H1 (cell line): ENCODE measurements at regions not wholly inside any gene's neighbourhood (a gene's known extent, or its start where the extent isn't known, plus 50 kb on each side); places are given as distances from the start of the nearest gene placed in this dataset.

Experiments used
- CTCF ChIP-seq, 3 experiments: IDR thresholded peaks; 1 replicate in 2 of 3; 2 replicates in 1 of 3; pipeline versions ENCODE4 v1.5.1 to v1.6.1; 2011; ENCODE audit warnings: low read length in 3 of 3, mild to moderate bottlenecking in 3 of 3, inconsistent platforms in 2 of 3, low read depth in 1 of 3, moderate library complexity in 1 of 3; ENCODE audit not compliant: insufficient read depth in 1 of 3; ENCODE audit errors: control extremely low read depth in 1 of 3
- JUN ChIP-seq: IDR thresholded peaks from 2 replicates; pipeline ENCODE4 v1.6.1; 2011; ENCODE audit warnings: low read depth, mild to moderate bottlenecking, improper control_type of control experiment, low read length
- JUND ChIP-seq: IDR thresholded peaks from 2 replicates; pipeline ENCODE4 v1.6.1; 2011; ENCODE audit warnings: mild to moderate bottlenecking, improper control_type of control experiment, low read length
- MAX ChIP-seq: IDR thresholded peaks from 2 replicates; pipeline ENCODE4 v1.6.1; 2012; ENCODE audit warnings: inconsistent platforms
- POLR2A ChIP-seq, 2 experiments: IDR thresholded peaks; 1 replicate in 1 of 2; 2 replicates in 1 of 2; pipeline ENCODE4 v1.6.1; 2011; ENCODE audit warnings: low read depth in 2 of 2, low read length in 2 of 2, mild to moderate bottlenecking in 2 of 2; ENCODE audit errors: control extremely low read depth in 1 of 2
- POU5F1 ChIP-seq: IDR thresholded peaks from 2 replicates; pipeline ENCODE4 v1.6.1; 2011; ENCODE audit warnings: low read depth, mild to moderate bottlenecking, low read length, moderate library complexity
- RAD21 ChIP-seq, 2 experiments: IDR thresholded peaks in 1 of 2; conservative IDR thresholded peaks in 1 of 2; 2 replicates each; pipeline ENCODE4 v1.6.1; 2011; ENCODE audit warnings: low read depth in 2 of 2, low read length in 2 of 2, improper control_type of control experiment in 1 of 2, inconsistent platforms in 1 of 2, mild to moderate bottlenecking in 1 of 2, moderate library complexity in 1 of 2
- SP4 ChIP-seq: IDR thresholded peaks from 2 replicates; pipeline ENCODE4 v1.6.1; 2012; ENCODE audit warnings: low read length, inconsistent platforms
- TAF7 ChIP-seq: optimal IDR thresholded peaks from 2 replicates; pipeline ENCODE3; 2011; ENCODE audit warnings: low read depth, mild to moderate bottlenecking, inconsistent platforms, low read length, moderate library complexity, borderline replicate concordance

GRCh38 chr22:48406161-48406560 lies 1421.5 kb downstream of the BRD1 start:
- TF ChIP-seq CTCF (IDR thresholded peaks at IDR 0.05; ENCODE audit: control extremely low read depth in 1 of 3, insufficient read depth in 1 of 3, low read depth in 1 of 3, low read length in 3 of 3): no peak
- TF ChIP-seq POU5F1: no peak
- no peak for TF ChIP-seq POLR2A (IDR thresholded peaks at IDR 0.05; ENCODE audit: control extremely low read depth in 1 of 2, low read depth in 2 of 2, low read length in 2 of 2)
- TF ChIP-seq MAX: no peak
- TF ChIP-seq SP4: no peak
- no peak for TF ChIP-seq JUN
- no peak for TF ChIP-seq TAF7
- no peak for TF ChIP-seq JUND
- TF ChIP-seq RAD21 (IDR thresholded peaks at IDR 0.05 in 1 of 2, conservative IDR thresholded peaks at IDR 0.05 in 1 of 2; ENCODE audit: low read depth in 2 of 2, low read length in 2 of 2): no peak
